Prostate gland (tissue), 2 donors: ENCODE measurements at regions not wholly inside any gene's neighbourhood (a gene's known extent, or its start where the extent isn't known, plus 50 kb on each side); places are given as distances from the start of the nearest gene placed in this dataset.

Experiments
- CTCF ChIP-seq, 4 experiments: fragments of 200-600 bp in 2 of 4; fragments of 450-650 bp in 2 of 4; sonication (generic) in 2 of 4; IDR thresholded peaks; 1 replicate in 3 of 4; 2 replicates in 1 of 4; pipeline ENCODE4 v1.5.1; 2016 to 2019; ENCODE audit warnings: antibody characterized with exemption in 4 of 4, mild to moderate bottlenecking in 2 of 4, moderate library complexity in 2 of 4
- POLR2A ChIP-seq: fragments of 450-650 bp; IDR thresholded peaks from one replicate; pipeline ENCODE4 v1.6.1; 2016; ENCODE audit warnings: antibody characterized with exemption, mild to moderate bottlenecking
- POLR2AphosphoS5 ChIP-seq: sonication (generic); formaldehyde crosslinking; IDR thresholded peaks from one replicate; pipeline ENCODE4 v1.6.1; 2017; ENCODE audit warnings: antibody characterized with exemption

- TF ChIP-seq CTCF (IDR thresholded peaks at IDR 0.05), result no peak
- no peak for TF ChIP-seq POLR2AphosphoS5
- TF ChIP-seq POLR2A, result no peak
Observed at GRCh38 chr6:151719070-151719469, 88.4 kb upstream of the ESR1 start.
